HFFc6 (cell line): ENCODE measurements at regions not wholly inside any gene's neighbourhood (a gene's known extent, or its start where the extent isn't known, plus 50 kb on each side); places are given as distances from the start of the nearest gene placed in this dataset.

ENCODE experiments used
- DNase-seq: peaks from one replicate; pipeline ENCODE4 v3.0.0-alpha.2; 2018
- H3K27ac Mint-ChIP-seq: 2 replicates; pipeline ENCODE4 v1.8.0; 2020; ENCODE audit warnings: mild to moderate bottlenecking, mixed read lengths
- H3K27me3 Mint-ChIP-seq: 2 replicates; pipeline ENCODE4 v1.8.0; 2021; ENCODE audit warnings: mild to moderate bottlenecking, moderate library complexity, mixed read lengths; ENCODE audit not compliant: insufficient read depth
- H3K36me3 Mint-ChIP-seq: 2 replicates; pipeline ENCODE4 v1.8.0; 2021; ENCODE audit warnings: low read depth, mixed read lengths
- H3K4me1 Mint-ChIP-seq: 2 replicates; pipeline ENCODE4 v1.8.0; 2020; ENCODE audit warnings: low read depth, mixed read lengths
- H3K4me3 Mint-ChIP-seq: 2 replicates; pipeline ENCODE4 v1.8.0; 2020; ENCODE audit warnings: mild to moderate bottlenecking, moderate library complexity, mixed read lengths
- H3K9me3 Mint-ChIP-seq: 2 replicates; pipeline ENCODE4 v1.8.0; 2020; ENCODE audit warnings: mild to moderate bottlenecking, mixed read lengths
- TF ChIP-seq, protein P1 (sequence below): fragments of 200-600 bp; sonication (generic); IDR thresholded peaks from 2 replicates; pipeline ENCODE4 v1.5.0; 2021; ENCODE audit warnings: antibody characterized with exemption, mild to moderate bottlenecking

DNA sequence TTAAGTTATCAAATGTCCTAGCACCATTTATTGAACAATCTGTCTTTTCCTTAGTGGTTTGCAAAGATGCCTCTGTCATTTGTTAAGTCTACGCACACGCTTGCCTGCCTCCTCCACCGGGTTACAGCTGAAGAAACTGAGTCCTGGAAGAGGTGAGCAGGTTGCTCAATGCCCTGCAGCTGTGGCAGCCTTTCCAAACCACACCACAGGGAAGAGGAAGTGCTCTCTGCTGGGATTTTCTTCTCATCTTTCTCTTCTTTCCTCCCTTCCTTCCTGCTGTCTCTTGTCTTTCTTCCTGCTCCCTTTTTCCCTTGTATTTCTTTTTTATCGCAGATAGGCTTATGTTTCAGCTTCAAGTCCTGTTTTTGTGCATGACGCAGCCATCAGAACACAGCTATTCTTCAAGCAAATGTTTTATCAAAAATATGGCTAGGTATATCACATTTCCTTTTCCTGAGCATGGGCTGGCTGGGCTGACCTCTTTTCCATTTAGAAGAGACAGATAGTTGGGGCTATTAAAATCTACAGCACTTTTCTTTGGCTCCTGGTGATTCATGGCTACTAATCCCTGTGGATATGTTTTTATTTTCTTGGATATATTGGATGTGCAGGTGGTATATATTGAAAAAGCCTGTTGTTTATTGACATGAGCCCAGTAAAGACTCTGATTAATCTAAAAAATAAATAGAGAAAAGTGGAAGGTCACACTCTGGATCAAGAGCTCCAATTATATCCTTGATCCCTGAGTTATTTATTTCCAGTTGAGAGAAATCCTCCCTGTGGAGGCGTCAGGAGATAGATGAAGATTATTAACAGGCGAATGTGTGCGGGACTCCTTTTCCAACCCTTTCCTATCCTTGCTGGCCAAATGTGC, 214.6 kb downstream of the TSN start:
- no peak for DNase-seq
- Mint-ChIP-seq H3K4me1 (peaks cover 16% of the 10 kb centered on the region), H3K27ac (no peak overlapping the region), H3K4me3 (peak overlapping the region; percentile 49; the same call in 1 of the 2 replicates), H3K27me3 (peaks cover 23% of the 10 kb centered on the region), H3K9me3 (no peaks in the 10 kb centered on the region), H3K36me3 (no peaks in the 10 kb centered on the region)
- TF ChIP-seq, protein P1, sequence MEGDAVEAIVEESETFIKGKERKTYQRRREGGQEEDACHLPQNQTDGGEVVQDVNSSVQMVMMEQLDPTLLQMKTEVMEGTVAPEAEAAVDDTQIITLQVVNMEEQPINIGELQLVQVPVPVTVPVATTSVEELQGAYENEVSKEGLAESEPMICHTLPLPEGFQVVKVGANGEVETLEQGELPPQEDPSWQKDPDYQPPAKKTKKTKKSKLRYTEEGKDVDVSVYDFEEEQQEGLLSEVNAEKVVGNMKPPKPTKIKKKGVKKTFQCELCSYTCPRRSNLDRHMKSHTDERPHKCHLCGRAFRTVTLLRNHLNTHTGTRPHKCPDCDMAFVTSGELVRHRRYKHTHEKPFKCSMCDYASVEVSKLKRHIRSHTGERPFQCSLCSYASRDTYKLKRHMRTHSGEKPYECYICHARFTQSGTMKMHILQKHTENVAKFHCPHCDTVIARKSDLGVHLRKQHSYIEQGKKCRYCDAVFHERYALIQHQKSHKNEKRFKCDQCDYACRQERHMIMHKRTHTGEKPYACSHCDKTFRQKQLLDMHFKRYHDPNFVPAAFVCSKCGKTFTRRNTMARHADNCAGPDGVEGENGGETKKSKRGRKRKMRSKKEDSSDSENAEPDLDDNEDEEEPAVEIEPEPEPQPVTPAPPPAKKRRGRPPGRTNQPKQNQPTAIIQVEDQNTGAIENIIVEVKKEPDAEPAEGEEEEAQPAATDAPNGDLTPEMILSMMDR: no peak

DNA sequence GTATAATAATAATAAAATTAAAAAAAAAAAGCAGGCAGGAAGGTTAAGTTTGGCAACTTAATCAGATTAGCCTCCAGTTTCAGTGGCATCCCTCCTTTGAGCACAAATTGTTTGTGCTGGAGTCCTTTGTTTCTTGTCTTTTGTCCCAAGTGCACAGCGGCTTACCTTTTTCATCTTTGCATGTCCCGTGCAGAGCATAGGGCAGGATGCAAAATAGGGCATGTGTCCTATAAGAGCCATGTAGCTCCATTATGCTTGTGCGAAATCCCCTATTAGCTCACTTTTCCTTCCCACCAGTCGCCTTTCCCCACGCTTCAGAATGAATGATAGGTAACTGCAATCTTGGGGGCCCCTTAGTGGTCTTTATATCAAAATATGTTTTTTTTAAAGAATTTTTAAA, 216.8 kb downstream of the TSN start:
- Mint-ChIP-seq H3K4me1 (peaks cover 25% of the 10 kb centered on the region), H3K9me3 (no peaks in the 10 kb centered on the region), H3K36me3 (no peaks in the 10 kb centered on the region), H3K27me3 (peaks cover 13% of the 10 kb centered on the region), H3K27ac (no peak overlapping the region), H3K4me3 (no peak overlapping the region)
- DNase-seq: no peak
- TF ChIP-seq, protein P1: no peak

DNA sequence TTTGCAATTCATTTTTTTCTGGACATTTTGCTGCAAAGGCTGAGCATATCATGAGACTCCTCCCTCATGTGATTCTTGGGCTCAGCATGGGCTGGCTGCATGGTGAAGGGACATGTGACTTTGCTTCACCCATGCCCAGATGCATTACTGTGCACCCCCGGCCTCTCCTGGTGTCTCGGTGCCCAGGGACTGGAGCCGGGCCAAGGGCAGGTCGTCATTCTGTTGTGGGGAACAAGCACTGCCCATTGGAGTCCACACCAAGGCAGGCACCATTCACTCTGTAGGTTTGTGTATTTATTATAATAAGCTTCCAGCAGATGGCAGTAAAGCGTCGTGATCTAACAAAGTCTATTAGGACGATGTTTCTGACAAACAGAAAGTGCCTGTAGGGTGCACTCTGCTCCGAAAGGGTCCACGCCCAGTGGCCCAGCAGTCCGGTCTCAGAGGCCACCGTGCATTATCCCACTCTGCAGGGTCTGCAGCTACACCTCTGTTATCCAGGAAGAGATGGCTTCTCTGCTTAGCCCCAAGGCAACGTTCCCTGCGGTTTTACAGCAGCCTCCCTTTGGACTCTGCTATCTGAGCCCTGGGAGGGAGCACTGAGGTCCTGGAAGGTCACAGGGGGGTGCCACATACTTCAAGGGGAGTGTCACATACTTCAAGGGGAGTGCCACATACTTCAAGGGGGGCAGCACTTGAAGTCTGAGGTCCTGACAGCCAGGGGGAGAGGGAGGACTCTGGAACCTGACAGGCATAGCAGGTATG, 219.6 kb downstream of the TSN start:
- Mint-ChIP-seq H3K4me1 (peaks cover 14% of the 10 kb centered on the region), H3K4me3 (peak overlapping the region; percentile 75), H3K27ac (no peak overlapping the region), H3K27me3 (peaks cover 7% of the 10 kb centered on the region), H3K36me3 (no peaks in the 10 kb centered on the region), H3K9me3 (no peaks in the 10 kb centered on the region)
- TF ChIP-seq, protein P1: peak; percentile 87
- DNase-seq: peak; percentile 75

DNA sequence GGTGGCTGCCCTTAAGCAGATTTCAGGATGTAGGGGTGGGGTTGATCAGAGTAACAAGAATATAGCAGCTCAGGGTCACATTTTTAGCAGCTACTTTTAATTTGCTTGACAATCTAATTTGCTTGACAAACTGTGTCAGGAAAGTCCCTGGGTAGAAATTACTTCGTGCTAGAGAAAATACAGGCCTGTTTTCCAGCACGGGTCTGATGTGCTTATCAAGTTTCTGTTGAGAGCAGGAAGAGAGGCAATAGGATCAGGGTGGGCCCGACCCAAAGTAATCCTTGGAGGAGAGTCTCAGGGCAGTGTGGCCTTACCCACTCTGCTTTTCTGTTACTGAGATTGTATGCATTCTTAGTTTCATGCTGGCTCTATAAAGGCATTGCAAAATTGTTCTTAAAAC, 221.5 kb downstream of the TSN start:
- DNase-seq: no peak
- Mint-ChIP-seq H3K27ac (no peak overlapping the region), H3K4me3 (no peak overlapping the region), H3K27me3 (peaks cover 4% of the 10 kb centered on the region), H3K9me3 (no peaks in the 10 kb centered on the region), H3K36me3 (no peaks in the 10 kb centered on the region), H3K4me1 (peaks cover 13% of the 10 kb centered on the region)
- TF ChIP-seq, protein P1: no peak

DNA sequence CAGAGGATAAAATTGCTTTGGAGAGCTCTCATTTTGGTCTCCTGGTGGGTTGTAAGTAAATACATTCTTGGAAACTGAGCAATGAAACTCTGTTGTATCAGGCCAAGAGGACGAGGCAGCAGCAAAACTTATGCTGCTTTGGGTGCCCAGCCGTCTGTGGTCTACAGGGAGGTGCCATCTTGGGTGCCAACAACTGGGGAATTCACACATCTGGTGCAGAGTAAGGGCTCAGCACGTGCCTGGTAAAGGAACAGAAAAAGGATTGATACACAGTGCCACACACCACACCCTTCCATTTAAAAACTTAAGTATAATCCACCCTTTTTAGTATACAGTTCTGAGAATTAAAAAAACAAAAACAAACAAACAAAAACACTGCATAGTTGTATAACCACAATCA, 221.9 kb downstream of the TSN start:
- H3K4me1 Mint-ChIP-seq: peaks cover 13% of the 10 kb centered on the region
- DNase-seq: no peak
- no peaks in the 10 kb centered on the region for H3K36me3 Mint-ChIP-seq
- H3K27ac Mint-ChIP-seq: no peak overlapping the region
- no peaks in the 10 kb centered on the region for H3K9me3 Mint-ChIP-seq
- H3K4me3 Mint-ChIP-seq: no peak overlapping the region
- peaks cover 4% of the 10 kb centered on the region for H3K27me3 Mint-ChIP-seq
- TF ChIP-seq, protein P1: no peak
